ENCODE measurements at regions not wholly inside any gene's neighbourhood (a gene's known extent, or its start where the extent isn't known, plus 50 kb on each side); places are given as distances from the start of the nearest gene placed in this dataset.

GRCh38 chr3:124514683-124515082 is 215.6 kb upstream of the UMPS start:
- H3K4me1 ChIP-seq (ENCODE audit: control insufficient read depth, extremely low read depth, insufficient read depth, low read length) = no peaks in the 10 kb centered on the region
- ChIA-PET CTCF (interaction anchor here (1.0 to 1.3 kb wide), 3 partner anchors 10 to 163 kb away, joined by 3 read pairs; no protein-coding TSS in a partner anchor), POLR2A (no interaction called here)
- intact Hi-C loops (cut with micrococcal nuclease) = no loop called here
- no peaks in the 10 kb centered on the region for H4K20me1 ChIP-seq (replicated peaks; ENCODE audit: control insufficient read depth, extremely low read depth, insufficient read depth, low read length)
- H3K27ac ChIP-seq (ENCODE audit: insufficient read depth, low read depth, low read length) = no peak overlapping the region
- FAIRE-seq (no peak), DNase-seq (ENCODE audit: low read depth, low spot score) (no peak)
- no peaks in the 10 kb centered on the region for H3K9me3 ChIP-seq (replicated peaks; ENCODE audit: control insufficient read depth, insufficient read depth, low read length)
- no peak overlapping the region for H2AFZ ChIP-seq (ENCODE audit: low read depth, low read length)
- BruUV-seq (replicated peaks) = no TSS peak
- no peak for TF ChIP-seq MAX (IDR thresholded peaks at IDR 0.05; ENCODE audit: insufficient read depth, insufficient read length)
- no peak for TF ChIP-seq FOS (IDR thresholded peaks at IDR 0.05; ENCODE audit: borderline replicate concordance, insufficient read depth, low read length)
- TF ChIP-seq POLR2A (IDR thresholded peaks at IDR 0.05; ENCODE audit: low read depth, low read length) = no peak
- no peak overlapping the region for H3K4me3 ChIP-seq (replicated peaks in 1 of 3; ENCODE audit: insufficient read depth in 1 of 3, low read depth in 1 of 3, low read length in 3 of 3)
- dilution Hi-C loops (cut with MboI; ENCODE audit: extremely low pct_ligation_motif_present, low sequenced_read_pairs) = no loop called here
- no peak overlapping the region for H3K9ac ChIP-seq (replicated peaks; ENCODE audit: extremely low read depth, insufficient read depth, low read length)
- peaks cover 0 to 5% of the 10 kb centered on the region in 2 experiments for H3K27me3 ChIP-seq (ENCODE audit: control insufficient read depth in 2 of 2, insufficient read depth in 2 of 2, low read length in 2 of 2)
- no peak overlapping the region for H3K4me2 ChIP-seq (ENCODE audit: insufficient read depth, low read length)
- no peaks in the 10 kb centered on the region for H3K79me2 ChIP-seq (ENCODE audit: control insufficient read depth, insufficient read depth, low read length)
- no peaks in the 10 kb centered on the region for H3K9me1 ChIP-seq (replicated peaks; ENCODE audit: control insufficient read depth, extremely low read depth, insufficient read depth, low read length)
- H3K36me3 ChIP-seq (ENCODE audit: control insufficient read depth in 2 of 2, extremely low read depth in 1 of 2, insufficient read depth in 2 of 2, low read length in 2 of 2) = no peaks in the 10 kb centered on the region

- Histone ChIP-seq H3K9ac (replicated peaks; ENCODE audit: extremely low read depth, insufficient read depth, low read length) (no peak overlapping the region), H3K36me3 (ENCODE audit: control insufficient read depth in 2 of 2, extremely low read depth in 1 of 2, insufficient read depth in 2 of 2, low read length in 2 of 2) (no peaks in the 10 kb centered on the region), H4K20me1 (replicated peaks; ENCODE audit: control insufficient read depth, extremely low read depth, insufficient read depth, low read length) (no peaks in the 10 kb centered on the region), H3K27me3 (ENCODE audit: control insufficient read depth in 2 of 2, insufficient read depth in 2 of 2, low read length in 2 of 2) (peaks cover 0 to 2% of the 10 kb centered on the region in 2 experiments), H3K79me2 (ENCODE audit: control insufficient read depth, insufficient read depth, low read length) (no peaks in the 10 kb centered on the region), H3K9me1 (replicated peaks; ENCODE audit: control insufficient read depth, extremely low read depth, insufficient read depth, low read length) (no peaks in the 10 kb centered on the region), H3K4me1 (ENCODE audit: control insufficient read depth, extremely low read depth, insufficient read depth, low read length) (no peaks in the 10 kb centered on the region), H2AFZ (ENCODE audit: low read depth, low read length) (no peak overlapping the region), H3K9me3 (replicated peaks; ENCODE audit: control insufficient read depth, insufficient read depth, low read length) (no peaks in the 10 kb centered on the region), H3K27ac (ENCODE audit: insufficient read depth, low read depth, low read length) (no peak overlapping the region), H3K4me2 (ENCODE audit: insufficient read depth, low read length) (no peak overlapping the region), H3K4me3 (replicated peaks in 1 of 3; ENCODE audit: insufficient read depth in 1 of 3, low read depth in 1 of 3, low read length in 3 of 3) (no peak overlapping the region)
- dilution Hi-C loops (cut with MboI; ENCODE audit: extremely low pct_ligation_motif_present, low sequenced_read_pairs) (no loop called here), intact Hi-C loops (cut with micrococcal nuclease) (no loop called here)
- FAIRE-seq = no peak
- no peak for DNase-seq (ENCODE audit: low read depth, low spot score)
- CTCF ChIA-PET = interaction anchor here (0.8 to 1.4 kb wide), 3 partner anchors 8 to 167 kb away, joined by 3 to 4 read pairs (median 3); no protein-coding TSS in a partner anchor
- TF ChIP-seq JUN (IDR thresholded peaks at IDR 0.05; ENCODE audit: borderline replicate concordance, insufficient read depth, insufficient read length, low read depth) (no peak), POLR2AphosphoS5 (IDR thresholded peaks at IDR 0.05; ENCODE audit: insufficient read depth, low read depth, low read length) (no peak), MYC (IDR thresholded peaks at IDR 0.05; ENCODE audit: low read depth, low read length) (no peak), EZH2 (IDR thresholded peaks at IDR 0.05; ENCODE audit: borderline replicate concordance, low read depth, low read length, severe bottlenecking) (no peak), FOS (IDR thresholded peaks at IDR 0.05; ENCODE audit: borderline replicate concordance, insufficient read depth, low read length) (no peak), POLR2A (IDR thresholded peaks at IDR 0.05; ENCODE audit: low read depth, low read length) (no peak), CTCF (IDR thresholded peaks at IDR 0.05; ENCODE audit: extremely low read depth in 1 of 2, insufficient read depth in 1 of 2, low read depth in 1 of 2, low read length in 2 of 2) (no peak), MAX (IDR thresholded peaks at IDR 0.05; ENCODE audit: insufficient read depth, insufficient read length) (no peak), GATA2 (IDR thresholded peaks at IDR 0.05; ENCODE audit: insufficient read depth, insufficient read length, low read depth, low read length) (no peak)
- POLR2A ChIA-PET = no interaction called here
- BruUV-seq (replicated peaks) = no TSS peak
Measured at GRCh38 chr3:124516333-124516732, 213.9 kb upstream of the UMPS start.
